ENCODE measurements at regions not wholly inside any gene's neighbourhood (a gene's known extent, or its start where the extent isn't known, plus 50 kb on each side); places are given as distances from the start of the nearest gene placed in this dataset.

DNA sequence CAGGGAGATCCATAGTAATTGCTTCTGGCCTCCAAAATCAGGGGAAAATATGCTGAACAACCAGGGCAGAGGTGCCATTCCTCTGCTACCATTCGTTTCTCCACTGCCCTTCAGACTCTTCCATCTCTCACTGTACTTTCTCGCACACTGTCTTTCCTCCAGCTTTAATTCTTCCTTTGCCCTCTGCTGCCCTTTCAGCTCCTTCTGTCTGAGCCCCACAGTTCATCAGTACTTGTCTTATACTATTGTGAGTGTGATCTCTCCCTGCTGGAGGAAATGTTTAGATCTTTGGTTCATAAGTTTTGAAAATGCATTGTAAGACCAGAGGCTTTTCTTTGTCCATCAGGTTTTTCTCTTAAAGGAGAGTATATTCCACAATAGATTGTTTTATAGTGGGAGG lies 184.9 kb upstream of the DTNA start:
- TF ChIP-seq, protein P1, sequence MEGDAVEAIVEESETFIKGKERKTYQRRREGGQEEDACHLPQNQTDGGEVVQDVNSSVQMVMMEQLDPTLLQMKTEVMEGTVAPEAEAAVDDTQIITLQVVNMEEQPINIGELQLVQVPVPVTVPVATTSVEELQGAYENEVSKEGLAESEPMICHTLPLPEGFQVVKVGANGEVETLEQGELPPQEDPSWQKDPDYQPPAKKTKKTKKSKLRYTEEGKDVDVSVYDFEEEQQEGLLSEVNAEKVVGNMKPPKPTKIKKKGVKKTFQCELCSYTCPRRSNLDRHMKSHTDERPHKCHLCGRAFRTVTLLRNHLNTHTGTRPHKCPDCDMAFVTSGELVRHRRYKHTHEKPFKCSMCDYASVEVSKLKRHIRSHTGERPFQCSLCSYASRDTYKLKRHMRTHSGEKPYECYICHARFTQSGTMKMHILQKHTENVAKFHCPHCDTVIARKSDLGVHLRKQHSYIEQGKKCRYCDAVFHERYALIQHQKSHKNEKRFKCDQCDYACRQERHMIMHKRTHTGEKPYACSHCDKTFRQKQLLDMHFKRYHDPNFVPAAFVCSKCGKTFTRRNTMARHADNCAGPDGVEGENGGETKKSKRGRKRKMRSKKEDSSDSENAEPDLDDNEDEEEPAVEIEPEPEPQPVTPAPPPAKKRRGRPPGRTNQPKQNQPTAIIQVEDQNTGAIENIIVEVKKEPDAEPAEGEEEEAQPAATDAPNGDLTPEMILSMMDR (IDR thresholded peaks at IDR 0.05) = no peak
- TF ChIP-seq POLR2A (IDR thresholded peaks at IDR 0.05) = no peak
